HG03045 (cell line): ENCODE measurements at regions not wholly inside any gene's neighbourhood (a gene's known extent, or its start where the extent isn't known, plus 50 kb on each side); places are given as distances from the start of the nearest gene placed in this dataset.
"Not testable (repeated sequence)": the region's sequence is repeated elsewhere in the genome, so short reads cannot be mapped to it uniquely, and the experiment has no call there.

ENCODE experiments used
- ATAC-seq: cut with Tn5 transposase; IDR thresholded peaks from one replicate; pipeline ENCODE4 v1.9.1; 2021; ENCODE audit warnings: mild to moderate bottlenecking, moderate library complexity; ENCODE audit not compliant: unreplicated experiment

- ATAC-seq, result no peak
Observed at GRCh38 chr10:123221418-123221817, 67.2 kb downstream of the BUB3 start.

GRCh38 chr10:123222832-123223231, 68.6 kb downstream of the BUB3 start:
- ATAC-seq, result no peak

GRCh38 chr10:123227706-123228105, 73.5 kb downstream of the BUB3 start:
- ATAC-seq, result no peak

- no peak for ATAC-seq
Observed at GRCh38 chr10:123229927-123230630, 75.9 kb downstream of the BUB3 start.

GRCh38 chr10:123232879-123233278, 78.7 kb downstream of the BUB3 start:
- not testable (repeated sequence) for ATAC-seq

GRCh38 chr10:123235014-123235413, 80.8 kb downstream of the BUB3 start:
- ATAC-seq, result not testable (repeated sequence)

- ATAC-seq, result no peak
Observed at GRCh38 chr10:123236126-123236525, 81.9 kb downstream of the BUB3 start.

- ATAC-seq, result no peak
Observed at GRCh38 chr10:123240250-123240649, 86.0 kb downstream of the BUB3 start.

- ATAC-seq, result no peak
Observed at GRCh38 chr10:123240776-123241175, 86.6 kb downstream of the BUB3 start.

- no peak for ATAC-seq
Observed at GRCh38 chr10:123241391-123242141, 87.4 kb downstream of the BUB3 start.

GRCh38 chr10:123244747-123245146, 90.5 kb downstream of the BUB3 start:
- ATAC-seq, result no peak

- no peak for ATAC-seq
Observed at GRCh38 chr10:123245264-123245663, 91.1 kb downstream of the BUB3 start.

GRCh38 chr10:123249894-123250293, 95.7 kb downstream of the BUB3 start:
- ATAC-seq, result no peak

GRCh38 chr10:123250640-123251039, 96.4 kb downstream of the BUB3 start:
- ATAC-seq, result no peak

- no peak for ATAC-seq
Observed at GRCh38 chr10:123252779-123253178, 98.6 kb downstream of the BUB3 start.

- not testable (repeated sequence) for ATAC-seq
Observed at GRCh38 chr10:123254343-123254742, 100.1 kb downstream of the BUB3 start.

- ATAC-seq, result no peak
Observed at GRCh38 chr10:123257904-123258456, 103.8 kb downstream of the BUB3 start.

- no peak for ATAC-seq
Observed at GRCh38 chr10:123259081-123259480, 104.9 kb downstream of the BUB3 start.

- no peak for ATAC-seq
Observed at GRCh38 chr10:123259791-123260190, 105.6 kb downstream of the BUB3 start.

GRCh38 chr10:123262456-123262855, 108.3 kb downstream of the BUB3 start:
- no peak for ATAC-seq

GRCh38 chr10:123266971-123267370, 112.8 kb downstream of the BUB3 start:
- no peak for ATAC-seq

GRCh38 chr10:123269017-123269552, 114.9 kb downstream of the BUB3 start:
- ATAC-seq, result no peak
